K562 (cell line): ENCODE measurements at regions not wholly inside any gene's neighbourhood (a gene's known extent, or its start where the extent isn't known, plus 50 kb on each side); places are given as distances from the start of the nearest gene placed in this dataset.

ENCODE experiments used
- ATF3 ChIP-seq, 2 experiments: fragments of 450-650 bp in 1 of 2; sonication (generic) in 1 of 2; formaldehyde crosslinking in 1 of 2; IDR thresholded peaks in 1 of 2; conservative IDR thresholded peaks in 1 of 2; 2 replicates each; pipeline versions ENCODE4 v1.6.1 to v1.8.1; 2016 to 2023; ENCODE audit warnings: mild to moderate bottlenecking in 2 of 2, moderate library complexity in 2 of 2, inconsistent platforms in 1 of 2, missing genetic modification reagents in 1 of 2
- MTA2 ChIP-seq: fragments of 450-650 bp; IDR thresholded peaks from 2 replicates; pipeline ENCODE4 v1.6.1; 2016; ENCODE audit warnings: low read depth
- RBM22 ChIP-seq: fragments of 200-400 bp; formaldehyde crosslinking; IDR thresholded peaks from 2 replicates; pipeline ENCODE4 v1.6.1; 2018; ENCODE audit warnings: low read length, low read depth; ENCODE audit not compliant: poor library complexity, severe bottlenecking
- RREB1 ChIP-seq: fragments of 250-450 bp; sonication (Bioruptor Pico); IDR thresholded peaks from 2 replicates; pipeline ENCODE4 v1.4.0; 2020
- ZZZ3 ChIP-seq: fragments of 450-650 bp; IDR thresholded peaks from 2 replicates; pipeline ENCODE4 v1.6.1; 2016; ENCODE audit warnings: antibody characterized with exemption, mild to moderate bottlenecking, moderate library complexity

GRCh38 chr5:158175934-158176481, 317.1 kb upstream of the CLINT1 start:
- TF ChIP-seq RBM22 = no peak
- no peak for TF ChIP-seq ZZZ3
- no peak for TF ChIP-seq MTA2
- no peak for TF ChIP-seq RREB1 (CRISPR knock-in tag)
- no peak for TF ChIP-seq ATF3 (IDR thresholded peaks at IDR 0.05)
- no peak for TF ChIP-seq ATF3 (CRISPR knock-in tag; conservative IDR thresholded peaks at IDR 0.05)
